ENCODE measurements at regions not wholly inside any gene's neighbourhood (a gene's known extent, or its start where the extent isn't known, plus 50 kb on each side); places are given as distances from the start of the nearest gene placed in this dataset.

DNA sequence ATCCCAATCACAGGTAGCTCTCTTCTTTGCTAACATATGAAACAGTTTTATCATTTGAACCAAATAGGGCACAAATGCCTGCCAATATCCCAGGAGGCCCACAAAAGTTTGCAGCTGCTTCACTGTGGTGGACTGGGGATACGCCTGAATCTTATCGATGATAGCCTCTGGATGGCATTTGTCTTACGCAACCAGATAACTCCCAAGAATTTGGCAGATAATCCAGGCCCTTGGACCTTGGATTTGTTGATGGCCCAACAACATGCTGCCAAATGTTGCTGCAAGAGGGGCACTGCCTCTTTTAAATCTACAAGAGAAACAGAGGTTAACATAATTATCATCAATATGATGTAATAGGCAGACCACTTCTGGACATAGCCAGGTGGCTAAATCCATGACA, 587.1 kb upstream of the LRRTM4 start:
- TF ChIP-seq, protein P1, sequence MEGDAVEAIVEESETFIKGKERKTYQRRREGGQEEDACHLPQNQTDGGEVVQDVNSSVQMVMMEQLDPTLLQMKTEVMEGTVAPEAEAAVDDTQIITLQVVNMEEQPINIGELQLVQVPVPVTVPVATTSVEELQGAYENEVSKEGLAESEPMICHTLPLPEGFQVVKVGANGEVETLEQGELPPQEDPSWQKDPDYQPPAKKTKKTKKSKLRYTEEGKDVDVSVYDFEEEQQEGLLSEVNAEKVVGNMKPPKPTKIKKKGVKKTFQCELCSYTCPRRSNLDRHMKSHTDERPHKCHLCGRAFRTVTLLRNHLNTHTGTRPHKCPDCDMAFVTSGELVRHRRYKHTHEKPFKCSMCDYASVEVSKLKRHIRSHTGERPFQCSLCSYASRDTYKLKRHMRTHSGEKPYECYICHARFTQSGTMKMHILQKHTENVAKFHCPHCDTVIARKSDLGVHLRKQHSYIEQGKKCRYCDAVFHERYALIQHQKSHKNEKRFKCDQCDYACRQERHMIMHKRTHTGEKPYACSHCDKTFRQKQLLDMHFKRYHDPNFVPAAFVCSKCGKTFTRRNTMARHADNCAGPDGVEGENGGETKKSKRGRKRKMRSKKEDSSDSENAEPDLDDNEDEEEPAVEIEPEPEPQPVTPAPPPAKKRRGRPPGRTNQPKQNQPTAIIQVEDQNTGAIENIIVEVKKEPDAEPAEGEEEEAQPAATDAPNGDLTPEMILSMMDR (IDR thresholded peaks at IDR 0.05): no peak
- no peak for TF ChIP-seq SMAD3 (CRISPR knock-in tag; IDR thresholded peaks at IDR 0.05; ENCODE audit: borderline replicate concordance)
- TF ChIP-seq, protein P2, sequence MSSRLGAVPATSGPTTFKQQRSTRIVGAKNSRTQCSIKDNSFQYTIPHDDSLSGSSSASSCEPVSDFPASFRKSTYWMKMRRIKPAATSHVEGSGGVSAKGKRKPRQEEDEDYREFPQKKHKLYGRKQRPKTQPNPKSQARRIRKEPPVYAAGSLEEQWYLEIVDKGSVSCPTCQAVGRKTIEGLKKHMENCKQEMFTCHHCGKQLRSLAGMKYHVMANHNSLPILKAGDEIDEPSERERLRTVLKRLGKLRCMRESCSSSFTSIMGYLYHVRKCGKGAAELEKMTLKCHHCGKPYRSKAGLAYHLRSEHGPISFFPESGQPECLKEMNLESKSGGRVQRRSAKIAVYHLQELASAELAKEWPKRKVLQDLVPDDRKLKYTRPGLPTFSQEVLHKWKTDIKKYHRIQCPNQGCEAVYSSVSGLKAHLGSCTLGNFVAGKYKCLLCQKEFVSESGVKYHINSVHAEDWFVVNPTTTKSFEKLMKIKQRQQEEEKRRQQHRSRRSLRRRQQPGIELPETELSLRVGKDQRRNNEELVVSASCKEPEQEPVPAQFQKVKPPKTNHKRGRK (CRISPR knock-in tag; IDR thresholded peaks at IDR 0.05; ENCODE audit: borderline replicate concordance): no peak
- TF ChIP-seq, protein P3, sequence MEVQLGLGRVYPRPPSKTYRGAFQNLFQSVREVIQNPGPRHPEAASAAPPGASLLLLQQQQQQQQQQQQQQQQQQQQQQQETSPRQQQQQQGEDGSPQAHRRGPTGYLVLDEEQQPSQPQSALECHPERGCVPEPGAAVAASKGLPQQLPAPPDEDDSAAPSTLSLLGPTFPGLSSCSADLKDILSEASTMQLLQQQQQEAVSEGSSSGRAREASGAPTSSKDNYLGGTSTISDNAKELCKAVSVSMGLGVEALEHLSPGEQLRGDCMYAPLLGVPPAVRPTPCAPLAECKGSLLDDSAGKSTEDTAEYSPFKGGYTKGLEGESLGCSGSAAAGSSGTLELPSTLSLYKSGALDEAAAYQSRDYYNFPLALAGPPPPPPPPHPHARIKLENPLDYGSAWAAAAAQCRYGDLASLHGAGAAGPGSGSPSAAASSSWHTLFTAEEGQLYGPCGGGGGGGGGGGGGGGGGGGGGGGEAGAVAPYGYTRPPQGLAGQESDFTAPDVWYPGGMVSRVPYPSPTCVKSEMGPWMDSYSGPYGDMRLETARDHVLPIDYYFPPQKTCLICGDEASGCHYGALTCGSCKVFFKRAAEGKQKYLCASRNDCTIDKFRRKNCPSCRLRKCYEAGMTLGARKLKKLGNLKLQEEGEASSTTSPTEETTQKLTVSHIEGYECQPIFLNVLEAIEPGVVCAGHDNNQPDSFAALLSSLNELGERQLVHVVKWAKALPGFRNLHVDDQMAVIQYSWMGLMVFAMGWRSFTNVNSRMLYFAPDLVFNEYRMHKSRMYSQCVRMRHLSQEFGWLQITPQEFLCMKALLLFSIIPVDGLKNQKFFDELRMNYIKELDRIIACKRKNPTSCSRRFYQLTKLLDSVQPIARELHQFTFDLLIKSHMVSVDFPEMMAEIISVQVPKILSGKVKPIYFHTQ (CRISPR knock-in tag; IDR thresholded peaks at IDR 0.05): no peak
- TF ChIP-seq, protein P4, sequence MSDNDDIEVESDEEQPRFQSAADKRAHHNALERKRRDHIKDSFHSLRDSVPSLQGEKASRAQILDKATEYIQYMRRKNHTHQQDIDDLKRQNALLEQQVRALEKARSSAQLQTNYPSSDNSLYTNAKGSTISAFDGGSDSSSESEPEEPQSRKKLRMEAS (CRISPR knock-in tag; IDR thresholded peaks at IDR 0.05): no peak
- TF ChIP-seq, protein P5, sequence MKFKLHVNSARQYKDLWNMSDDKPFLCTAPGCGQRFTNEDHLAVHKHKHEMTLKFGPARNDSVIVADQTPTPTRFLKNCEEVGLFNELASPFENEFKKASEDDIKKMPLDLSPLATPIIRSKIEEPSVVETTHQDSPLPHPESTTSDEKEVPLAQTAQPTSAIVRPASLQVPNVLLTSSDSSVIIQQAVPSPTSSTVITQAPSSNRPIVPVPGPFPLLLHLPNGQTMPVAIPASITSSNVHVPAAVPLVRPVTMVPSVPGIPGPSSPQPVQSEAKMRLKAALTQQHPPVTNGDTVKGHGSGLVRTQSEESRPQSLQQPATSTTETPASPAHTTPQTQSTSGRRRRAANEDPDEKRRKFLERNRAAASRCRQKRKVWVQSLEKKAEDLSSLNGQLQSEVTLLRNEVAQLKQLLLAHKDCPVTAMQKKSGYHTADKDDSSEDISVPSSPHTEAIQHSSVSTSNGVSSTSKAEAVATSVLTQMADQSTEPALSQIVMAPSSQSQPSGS (CRISPR knock-in tag; IDR thresholded peaks at IDR 0.05; ENCODE audit: borderline replicate concordance, low read depth): no peak
- TF ChIP-seq, protein P6, sequence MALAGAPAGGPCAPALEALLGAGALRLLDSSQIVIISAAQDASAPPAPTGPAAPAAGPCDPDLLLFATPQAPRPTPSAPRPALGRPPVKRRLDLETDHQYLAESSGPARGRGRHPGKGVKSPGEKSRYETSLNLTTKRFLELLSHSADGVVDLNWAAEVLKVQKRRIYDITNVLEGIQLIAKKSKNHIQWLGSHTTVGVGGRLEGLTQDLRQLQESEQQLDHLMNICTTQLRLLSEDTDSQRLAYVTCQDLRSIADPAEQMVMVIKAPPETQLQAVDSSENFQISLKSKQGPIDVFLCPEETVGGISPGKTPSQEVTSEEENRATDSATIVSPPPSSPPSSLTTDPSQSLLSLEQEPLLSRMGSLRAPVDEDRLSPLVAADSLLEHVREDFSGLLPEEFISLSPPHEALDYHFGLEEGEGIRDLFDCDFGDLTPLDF (CRISPR knock-in tag; IDR thresholded peaks at IDR 0.05): no peak
- no peak for TF ChIP-seq GRHL2 (CRISPR knock-in tag; IDR thresholded peaks at IDR 0.05; ENCODE audit: insufficient replicate concordance, severe bottlenecking)
- TF ChIP-seq ATF1 (CRISPR knock-in tag; IDR thresholded peaks at IDR 0.05): no peak
- no peak for TF ChIP-seq SP1 (CRISPR knock-in tag; conservative IDR thresholded peaks at IDR 0.05)
- TF ChIP-seq CBFB (CRISPR knock-in tag; IDR thresholded peaks at IDR 0.05; ENCODE audit: low read depth): no peak
